Omental fat pad (tissue), 3 donors: ENCODE measurements at regions not wholly inside any gene's neighbourhood (a gene's known extent, or its start where the extent isn't known, plus 50 kb on each side); places are given as distances from the start of the nearest gene placed in this dataset.
A peak's percentile ranks its signal among the peaks of the same experiment; 100 is the strongest.

Experiments used
- ATAC-seq: fragments of 150-250 bp; one replicate; pipeline ENCODE4 v1.9.1; 2016; ENCODE audit warnings: mild to moderate bottlenecking, moderate library complexity; ENCODE audit not compliant: low FRiP score
- DNase-seq: peaks from one replicate; pipeline ENCODE4 v3.0.0-alpha.2; 2019; ENCODE audit warnings: low spot score
- TF ChIP-seq, protein P1 (sequence below), 3 donors: fragments of 450-650 bp; IDR thresholded peaks; one replicate each; pipeline ENCODE4 v1.5.1; 2016 to 2017; ENCODE audit warnings: antibody characterized with exemption in 3 of 3, mild to moderate bottlenecking in 3 of 3, moderate library complexity in 2 of 3

DNA sequence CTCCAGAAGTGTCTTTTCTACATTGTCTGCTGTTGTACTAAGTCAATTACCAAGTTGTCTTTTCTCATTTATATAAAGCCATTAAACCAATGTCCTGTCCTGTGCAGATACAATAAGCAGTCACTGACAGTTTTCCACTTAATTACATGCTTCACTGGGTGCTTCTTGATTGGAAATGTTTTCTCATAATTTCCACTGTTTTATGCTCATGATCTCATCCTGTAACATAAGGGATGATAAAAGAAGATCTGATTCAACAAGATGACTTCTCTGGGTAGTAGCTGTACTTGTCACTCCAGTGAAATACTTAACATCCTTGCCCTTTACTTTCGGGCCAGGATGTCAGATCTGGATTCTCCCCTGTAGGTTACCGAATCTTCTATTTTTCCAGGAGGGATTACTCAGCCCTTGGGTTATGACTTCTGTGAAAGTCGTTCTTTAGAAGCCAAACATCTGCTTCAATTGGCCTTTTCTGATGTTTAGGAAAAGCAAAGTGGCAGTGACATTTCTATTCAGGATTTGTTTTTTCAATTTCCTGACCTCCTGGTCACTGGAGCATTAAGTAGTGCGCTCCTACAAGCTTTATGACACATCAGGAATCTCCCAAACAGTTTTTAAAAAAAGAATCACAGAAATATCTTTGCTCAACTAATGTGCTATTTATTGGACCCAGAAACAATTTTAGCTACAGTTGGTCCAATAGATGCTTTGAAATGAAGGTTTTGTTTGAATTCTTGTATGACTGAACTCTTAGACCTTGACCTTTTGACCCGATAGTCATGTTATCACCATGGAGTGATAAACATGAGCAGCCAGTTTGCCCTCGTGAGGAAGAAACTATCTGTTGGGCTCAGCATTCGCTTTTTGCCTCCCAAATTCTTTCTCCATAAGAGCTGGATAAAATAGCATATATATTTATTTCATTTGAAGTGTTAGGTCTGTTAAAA lies 234.5 kb upstream of the SSTR1 start:
- DNase-seq (no peak), ATAC-seq (no peak)
- TF ChIP-seq, protein P1, sequence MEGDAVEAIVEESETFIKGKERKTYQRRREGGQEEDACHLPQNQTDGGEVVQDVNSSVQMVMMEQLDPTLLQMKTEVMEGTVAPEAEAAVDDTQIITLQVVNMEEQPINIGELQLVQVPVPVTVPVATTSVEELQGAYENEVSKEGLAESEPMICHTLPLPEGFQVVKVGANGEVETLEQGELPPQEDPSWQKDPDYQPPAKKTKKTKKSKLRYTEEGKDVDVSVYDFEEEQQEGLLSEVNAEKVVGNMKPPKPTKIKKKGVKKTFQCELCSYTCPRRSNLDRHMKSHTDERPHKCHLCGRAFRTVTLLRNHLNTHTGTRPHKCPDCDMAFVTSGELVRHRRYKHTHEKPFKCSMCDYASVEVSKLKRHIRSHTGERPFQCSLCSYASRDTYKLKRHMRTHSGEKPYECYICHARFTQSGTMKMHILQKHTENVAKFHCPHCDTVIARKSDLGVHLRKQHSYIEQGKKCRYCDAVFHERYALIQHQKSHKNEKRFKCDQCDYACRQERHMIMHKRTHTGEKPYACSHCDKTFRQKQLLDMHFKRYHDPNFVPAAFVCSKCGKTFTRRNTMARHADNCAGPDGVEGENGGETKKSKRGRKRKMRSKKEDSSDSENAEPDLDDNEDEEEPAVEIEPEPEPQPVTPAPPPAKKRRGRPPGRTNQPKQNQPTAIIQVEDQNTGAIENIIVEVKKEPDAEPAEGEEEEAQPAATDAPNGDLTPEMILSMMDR (IDR thresholded peaks at IDR 0.05), result no peak

DNA sequence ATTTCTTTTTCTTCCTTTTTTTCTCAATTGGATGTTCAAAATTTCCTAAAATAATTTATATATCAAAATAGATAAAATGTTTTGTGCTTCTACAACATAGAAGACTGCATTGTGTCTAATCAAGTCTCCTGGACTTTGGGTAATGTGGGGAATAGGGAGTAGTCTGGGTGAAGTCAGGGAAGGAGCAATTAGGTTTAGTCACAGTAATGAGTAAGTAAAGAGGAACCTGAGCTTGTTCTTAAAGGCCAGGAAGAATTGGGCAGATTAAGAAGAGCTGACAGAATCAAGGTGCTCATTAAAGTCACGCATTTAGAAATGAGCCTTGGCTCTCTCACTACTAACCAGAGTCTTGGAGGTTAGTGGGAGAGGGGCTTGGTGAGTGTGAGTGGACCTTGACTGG lies 233.3 kb upstream of the SSTR1 start:
- TF ChIP-seq, protein P1 (IDR thresholded peaks at IDR 0.05), result no peak
- ATAC-seq (no peak), DNase-seq (no peak)

DNA sequence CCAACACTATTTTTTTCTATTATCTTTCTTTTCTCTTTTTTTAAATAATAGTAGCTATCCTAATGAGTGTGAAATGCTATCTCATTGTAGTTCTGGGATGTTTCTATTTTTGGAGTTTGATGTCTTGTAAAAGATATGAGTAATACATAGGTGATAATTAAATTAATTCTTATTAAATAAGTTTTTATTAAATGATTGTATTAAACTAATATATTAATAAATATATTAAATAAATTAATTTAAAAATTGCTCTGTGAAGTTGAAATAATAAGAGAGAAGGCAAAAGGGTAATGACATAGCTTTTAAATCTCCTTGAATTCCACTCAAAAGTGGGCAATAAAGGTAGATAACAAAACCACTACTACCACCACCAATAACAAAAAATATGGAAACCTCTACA lies 230.2 kb upstream of the SSTR1 start:
- TF ChIP-seq, protein P1 (IDR thresholded peaks at IDR 0.05), result no peak
- DNase-seq (no peak), ATAC-seq (no peak)

DNA sequence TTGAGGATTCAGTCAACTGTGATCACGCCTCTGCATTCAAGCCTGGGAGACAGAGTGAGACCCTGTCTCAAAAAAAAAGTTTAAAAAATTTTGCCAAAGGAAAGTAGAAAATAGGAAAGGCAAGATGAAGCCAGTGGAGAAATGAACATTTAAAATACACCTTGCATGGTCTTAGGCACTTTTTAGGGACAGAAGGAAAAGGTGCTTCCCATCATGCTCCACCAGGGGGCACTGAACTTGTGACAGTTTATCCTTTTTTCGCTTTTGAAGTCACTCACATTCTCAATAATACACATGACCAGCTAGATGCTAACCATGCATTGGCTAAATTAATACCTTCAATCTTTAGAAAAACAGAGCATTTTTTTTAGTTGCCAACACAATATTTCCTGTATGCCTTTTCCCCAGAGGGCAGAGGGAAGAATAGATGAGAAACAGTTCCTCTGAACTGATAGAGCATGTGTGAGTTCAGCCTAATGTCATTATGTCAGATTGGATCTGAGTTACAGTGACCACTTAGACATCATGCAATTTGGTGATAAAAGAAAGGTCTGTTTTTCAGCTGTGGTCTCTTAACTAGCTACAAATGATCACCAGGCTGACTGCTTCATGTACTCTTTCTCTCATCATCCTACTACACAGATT lies 221.8 kb upstream of the SSTR1 start:
- no peak for DNase-seq
- no peak for ATAC-seq
- TF ChIP-seq, protein P1 (IDR thresholded peaks at IDR 0.05), result peak in 1 of 3 donors; percentile 7

DNA sequence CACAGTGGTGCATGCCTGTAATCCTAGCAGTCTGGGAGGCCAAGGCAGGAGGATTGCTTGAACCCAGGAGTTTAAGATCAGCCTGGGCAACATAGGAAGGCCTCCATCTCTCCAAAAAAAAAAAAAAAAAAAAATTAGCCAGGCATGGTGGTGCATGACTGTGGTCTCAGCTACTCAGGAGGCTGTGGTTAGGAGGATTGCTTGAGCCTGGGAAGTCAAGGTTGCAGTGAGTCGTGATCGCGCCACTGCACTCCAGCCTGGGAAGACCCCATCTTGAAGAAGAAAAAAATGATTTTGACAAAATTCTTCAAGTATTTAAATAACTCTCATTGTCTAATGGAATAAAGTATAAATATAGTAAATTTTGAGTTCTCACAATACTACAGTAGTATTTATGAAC lies 219.2 kb upstream of the SSTR1 start:
- TF ChIP-seq, protein P1 (IDR thresholded peaks at IDR 0.05), result no peak

DNA sequence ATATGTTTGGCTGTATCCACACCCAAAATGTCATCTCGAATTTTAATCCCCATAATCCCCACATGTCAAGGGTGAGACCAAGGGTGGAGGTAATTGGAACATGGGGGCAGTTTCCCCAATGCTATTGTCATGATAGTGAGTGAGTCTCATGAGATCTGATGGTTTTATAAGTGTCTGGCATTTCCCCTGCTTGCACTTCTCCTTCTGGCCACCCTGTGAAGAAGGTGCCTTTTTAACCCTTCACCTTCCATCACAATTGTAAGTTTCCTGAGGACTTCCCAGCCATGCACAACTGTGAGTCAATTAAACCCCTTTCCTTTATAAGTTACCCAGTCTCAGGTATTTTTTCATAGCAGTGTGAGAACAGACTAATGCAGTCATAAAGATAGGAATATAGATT lies 216.7 kb upstream of the SSTR1 start:
- DNase-seq (no peak), ATAC-seq (no peak)
- TF ChIP-seq, protein P1 (IDR thresholded peaks at IDR 0.05), result no peak

More for the DNA sequence above, 219.2 kb upstream of the SSTR1 start:
- ATAC-seq (no peak), DNase-seq (no peak)
